Iris pigment epithelial cell (primary cell): ENCODE measurements at regions not wholly inside any gene's neighbourhood (a gene's known extent, or its start where the extent isn't known, plus 50 kb on each side); places are given as distances from the start of the nearest gene placed in this dataset.
A peak's percentile ranks its signal among the peaks of the same experiment; 100 is the strongest.

Source experiments
- DNase-seq: peaks from one replicate; pipeline ENCODE4 v3.0.0-alpha.2; 2011; ENCODE audit warnings: low read depth

- DNase-seq: peak; percentile 13
Measured at GRCh38 chr21:28342212-28342810, 650.4 kb downstream of the LTN1 start.

GRCh38 chr21:28339403-28339802 lies 653.3 kb downstream of the LTN1 start:
- DNase-seq: no peak

- peak; percentile 3 for DNase-seq
Measured at GRCh38 chr21:28338701-28339305, 653.9 kb downstream of the LTN1 start.

GRCh38 chr21:28337315-28337714 lies 655.4 kb downstream of the LTN1 start:
- peak; percentile 59 for DNase-seq

- DNase-seq: peak; percentile 85
Measured at GRCh38 chr21:28336314-28336713, 656.4 kb downstream of the LTN1 start.

- peak; percentile 11 for DNase-seq
Measured at GRCh38 chr21:28334407-28334806, 658.3 kb downstream of the LTN1 start.

- peak; percentile 88 for DNase-seq
Measured at GRCh38 chr21:28333578-28334075, 659.0 kb downstream of the LTN1 start.

GRCh38 chr21:28332796-28333195 lies 659.9 kb downstream of the LTN1 start:
- no peak for DNase-seq

- no peak for DNase-seq
Measured at GRCh38 chr21:28325618-28326017, 667.1 kb downstream of the LTN1 start.

GRCh38 chr21:28324690-28325089 lies 668.0 kb downstream of the LTN1 start:
- no peak for DNase-seq

- no peak for DNase-seq
Measured at GRCh38 chr21:28317177-28317950, 675.3 kb downstream of the LTN1 start.

GRCh38 chr21:28311411-28312190 lies 681.1 kb downstream of the LTN1 start:
- DNase-seq: no peak

- DNase-seq: no peak
Measured at GRCh38 chr21:28310711-28311110, 682.0 kb downstream of the LTN1 start.

- no peak for DNase-seq
Measured at GRCh38 chr21:28310171-28310685, 682.4 kb downstream of the LTN1 start.

- DNase-seq: no peak
Measured at GRCh38 chr21:28309596-28309995, 683.1 kb downstream of the LTN1 start.

GRCh38 chr21:28308516-28308915 lies 684.2 kb downstream of the LTN1 start:
- DNase-seq: peak; percentile 23

GRCh38 chr21:28299946-28300345 lies 692.7 kb downstream of the LTN1 start:
- DNase-seq: no peak

- peak; percentile 50 for DNase-seq
Measured at GRCh38 chr21:28298251-28298672, 694.4 kb downstream of the LTN1 start.

- DNase-seq: peak; percentile 83
Measured at GRCh38 chr21:28294051-28294450, 698.6 kb downstream of the LTN1 start.

GRCh38 chr21:28283641-28284490 lies 708.8 kb downstream of the LTN1 start:
- DNase-seq: peak; percentile 98

GRCh38 chr21:28282833-28283232 lies 709.8 kb downstream of the LTN1 start:
- DNase-seq: no peak
